NCI-H460 (cell line): ENCODE measurements at regions not wholly inside any gene's neighbourhood (a gene's known extent, or its start where the extent isn't known, plus 50 kb on each side); places are given as distances from the start of the nearest gene placed in this dataset.

ENCODE experiments used
- DNase-seq: peaks from one replicate; pipeline ENCODE4 v3.0.0-alpha.2; 2016; ENCODE audit warnings: low read depth; ENCODE audit errors: extremely low read depth

DNA sequence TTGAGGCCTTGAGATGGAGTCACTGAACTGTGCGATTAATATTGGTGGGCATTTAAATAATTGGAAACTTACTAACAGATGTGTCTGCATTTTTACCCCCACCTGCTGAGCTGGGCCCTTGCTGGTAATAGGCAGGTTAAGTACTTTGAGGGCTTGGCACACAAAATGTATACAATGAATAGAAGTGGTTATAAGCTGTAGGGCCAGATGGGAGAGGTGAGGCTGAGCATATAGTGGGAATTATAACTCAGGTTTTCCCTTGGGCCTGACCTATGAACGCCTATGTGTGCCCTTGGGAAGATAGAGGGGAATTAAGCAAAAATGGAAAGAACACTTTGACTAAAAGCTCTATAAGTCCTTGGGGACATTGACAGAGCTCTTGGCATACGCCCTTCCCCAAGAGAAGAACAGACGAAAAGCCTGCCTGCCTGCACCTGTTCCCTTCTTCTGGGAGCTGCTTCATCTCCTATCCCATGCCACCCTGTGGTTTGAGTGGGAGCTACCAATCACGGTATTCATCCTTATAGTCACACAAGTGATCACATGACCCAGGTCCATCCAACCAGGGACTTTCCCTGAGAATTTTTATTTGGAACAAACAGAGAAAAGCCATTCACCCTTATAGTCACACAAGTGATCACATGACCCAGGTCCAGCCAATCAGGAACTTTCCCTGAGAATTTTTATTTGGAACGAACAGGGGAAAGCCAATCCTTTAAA, 260.7 kb upstream of the CSF3R start:
- no peak for DNase-seq

- no peak for DNase-seq
These were observed 258.4 kb upstream of the CSF3R start for GRCh38 chr1:36741066-36741465.

- DNase-seq = no peak
These were observed 257.7 kb upstream of the CSF3R start for GRCh38 chr1:36740446-36740845.

GRCh38 chr1:36739703-36740289, 257.1 kb upstream of the CSF3R start:
- no peak for DNase-seq

DNA sequence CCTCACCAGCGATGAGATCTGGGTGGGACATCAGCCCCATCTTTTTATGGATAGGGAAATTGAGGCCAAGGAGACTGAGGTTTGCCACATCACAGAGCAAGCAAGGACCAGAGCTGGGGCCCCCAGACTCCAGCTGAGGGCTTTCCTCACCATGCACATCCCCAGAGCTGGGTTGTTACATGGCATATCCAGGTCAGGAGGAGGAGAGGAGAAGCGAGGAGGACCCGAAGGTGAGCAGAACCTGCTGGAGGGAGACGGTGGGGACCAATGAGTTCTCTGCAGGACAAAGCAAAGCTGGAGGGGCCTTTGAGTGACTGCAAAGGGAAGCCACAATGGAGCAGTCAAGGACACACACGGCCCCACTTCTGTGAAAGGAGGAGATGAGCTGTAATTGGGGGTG, 255.5 kb upstream of the CSF3R start:
- DNase-seq = no peak

- DNase-seq = no peak
These were observed 255.1 kb upstream of the CSF3R start for GRCh38 chr1:36737767-36738166.

GRCh38 chr1:36737038-36737555, 254.4 kb upstream of the CSF3R start:
- DNase-seq = no peak

- no peak for DNase-seq
These were observed 253.4 kb upstream of the CSF3R start for GRCh38 chr1:36735939-36736730.

DNA sequence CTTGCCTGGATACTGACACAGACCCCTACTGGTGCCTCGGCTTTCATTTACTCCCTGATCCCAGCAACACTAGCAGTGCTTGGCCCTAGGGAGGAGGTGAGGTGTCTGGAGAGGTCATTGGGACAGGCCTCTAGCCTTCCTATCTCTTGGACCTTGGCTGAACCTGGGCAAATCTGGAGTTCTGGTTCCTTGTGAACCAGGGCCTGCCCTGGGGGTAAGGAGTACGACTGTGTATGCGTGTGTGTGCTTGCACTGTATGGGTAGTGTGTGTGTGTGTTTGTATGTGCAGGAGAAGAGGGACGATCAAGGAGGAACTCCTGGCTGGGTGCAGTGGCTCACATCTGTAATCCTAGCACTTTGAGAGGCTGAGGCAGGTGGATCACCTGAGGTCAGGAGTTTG, 252.7 kb upstream of the CSF3R start:
- DNase-seq = no peak

DNA sequence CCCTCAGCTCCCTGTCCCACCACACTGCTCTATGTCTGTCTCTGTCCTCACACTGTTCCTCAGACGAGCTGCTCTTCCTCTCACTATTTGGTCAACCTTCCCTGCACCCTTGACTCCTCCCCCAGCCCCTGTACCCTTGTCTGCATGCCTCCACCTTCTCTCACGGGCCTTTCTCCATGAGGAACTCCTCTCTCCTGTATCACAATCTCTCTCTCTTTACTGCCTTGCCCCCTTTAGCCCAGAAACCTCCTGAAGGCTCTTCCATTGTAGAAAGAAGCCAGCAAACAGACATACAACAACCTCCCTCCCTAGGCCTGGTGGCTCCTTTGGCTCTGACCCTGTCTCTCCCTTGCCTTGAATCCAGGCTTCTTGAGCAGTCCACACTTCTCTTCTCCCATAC, 251.6 kb upstream of the CSF3R start:
- DNase-seq = no peak

GRCh38 chr1:36733748-36734147, 251.0 kb upstream of the CSF3R start:
- no peak for DNase-seq

GRCh38 chr1:36732015-36732356, 249.3 kb upstream of the CSF3R start:
- DNase-seq = no peak

GRCh38 chr1:36731226-36732014, 248.7 kb upstream of the CSF3R start:
- no peak for DNase-seq

DNA sequence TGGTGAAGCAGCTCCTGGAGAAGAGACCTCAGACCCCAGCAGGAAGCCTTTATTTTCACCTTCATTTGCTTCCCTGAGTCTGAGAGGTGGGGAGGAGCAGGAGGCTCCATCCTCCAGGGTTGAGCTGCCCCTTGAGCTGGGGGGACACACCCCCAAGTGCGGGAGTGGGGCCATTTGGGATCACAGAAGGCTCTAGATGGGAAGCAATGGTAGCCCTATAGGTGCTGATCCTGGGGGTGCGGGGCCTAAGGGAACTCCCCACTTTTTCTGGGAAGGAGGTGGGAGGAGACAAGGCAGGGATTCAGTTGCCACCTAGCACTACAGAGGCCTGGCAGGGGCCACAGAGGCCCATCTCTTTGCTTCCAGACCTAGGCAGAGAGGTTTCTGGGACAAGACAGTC, 247.9 kb upstream of the CSF3R start:
- DNase-seq = no peak

DNA sequence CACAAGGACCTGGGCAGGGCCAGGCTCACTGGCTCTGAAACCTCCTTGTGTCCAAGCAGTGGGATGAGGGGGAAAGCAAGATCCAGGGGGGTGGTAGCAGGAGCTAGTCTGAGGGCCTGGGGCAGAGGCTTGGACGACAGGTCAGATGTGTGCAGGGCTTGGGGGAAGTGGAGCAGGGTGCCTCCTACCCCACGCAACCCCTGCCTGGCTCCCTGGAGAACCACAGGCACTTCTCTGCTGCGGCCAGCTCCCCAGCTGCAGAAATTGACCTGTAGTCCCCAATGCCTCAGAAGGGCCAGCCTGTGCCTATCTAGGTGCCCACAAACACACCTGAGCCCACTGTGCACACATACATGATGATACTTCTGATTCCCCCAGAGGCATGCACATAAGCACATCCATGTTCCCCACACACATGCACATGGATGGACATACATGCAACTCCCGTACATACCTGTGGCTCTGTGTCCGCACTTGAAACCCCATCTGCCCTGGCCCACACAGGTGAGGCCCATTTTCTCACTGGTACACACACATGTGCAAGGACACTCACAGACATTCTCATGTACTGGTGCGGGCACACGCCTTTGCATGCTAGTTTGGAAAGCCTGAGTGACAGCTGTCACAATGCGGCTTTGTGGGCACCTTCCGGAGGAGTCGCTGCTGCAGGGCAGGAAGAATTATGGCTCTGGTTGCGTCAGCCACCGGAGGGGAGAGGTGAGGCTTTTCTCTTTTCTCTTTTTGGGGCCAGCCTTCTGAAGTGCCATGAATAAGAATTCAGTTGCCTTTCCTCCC, 247.2 kb upstream of the CSF3R start:
- DNase-seq = no peak

GRCh38 chr1:36729289-36729688, 246.6 kb upstream of the CSF3R start:
- no peak for DNase-seq

DNA sequence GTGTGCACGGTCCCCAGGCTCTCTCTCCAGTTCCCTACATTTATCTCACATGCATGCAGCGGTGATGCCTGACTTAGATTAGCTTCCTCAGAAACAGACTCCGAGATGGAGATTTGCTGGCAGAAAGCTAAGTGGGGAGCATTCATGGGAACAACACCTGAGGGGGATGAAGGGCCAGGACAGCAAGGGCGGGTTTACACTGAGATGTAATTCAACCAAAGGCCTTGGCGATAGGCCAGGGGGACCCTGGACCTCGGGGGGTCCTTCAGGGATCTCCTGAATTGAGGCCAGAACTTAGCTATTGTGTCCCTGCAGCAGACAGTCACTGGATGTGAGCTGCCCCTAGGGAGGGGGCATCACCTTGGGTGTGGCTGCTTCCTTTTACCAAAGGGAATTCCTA, 246.1 kb upstream of the CSF3R start:
- no peak for DNase-seq

GRCh38 chr1:36728051-36728450, 245.3 kb upstream of the CSF3R start:
- no peak for DNase-seq

GRCh38 chr1:36725151-36725550, 242.4 kb upstream of the CSF3R start:
- DNase-seq = no peak

- no peak for DNase-seq
These were observed 241.1 kb upstream of the CSF3R start for GRCh38 chr1:36723813-36724212.
